GM23248 (cell line): ENCODE measurements at regions not wholly inside any gene's neighbourhood (a gene's known extent, or its start where the extent isn't known, plus 50 kb on each side); places are given as distances from the start of the nearest gene placed in this dataset.

Source experiments
- EZH2 ChIP-seq: fragments of 200-600 bp; sonication (generic); IDR thresholded peaks from 2 replicates; pipeline ENCODE4 v1.6.1; 2018; ENCODE audit warnings: antibody characterized with exemption, mild to moderate bottlenecking; ENCODE audit not compliant: insufficient read depth, poor library complexity, severe bottlenecking
- EZH2phosphoT487 ChIP-seq: fragments of 200-600 bp; sonication (generic); IDR thresholded peaks from 2 replicates; pipeline ENCODE4 v1.6.1; 2018; ENCODE audit warnings: antibody characterized with exemption, moderate library complexity, mild to moderate bottlenecking, low read depth; ENCODE audit not compliant: insufficient read depth

GRCh38 chr5:110932755-110933488 is 138.6 kb upstream of the TSLP start:
- TF ChIP-seq EZH2, result no peak
- TF ChIP-seq EZH2phosphoT487, result no peak
